Neuronal stem cell (in vitro differentiated cells): ENCODE measurements at regions not wholly inside any gene's neighbourhood (a gene's known extent, or its start where the extent isn't known, plus 50 kb on each side); places are given as distances from the start of the nearest gene placed in this dataset.
A peak's percentile ranks its signal among the peaks of the same experiment; 100 is the strongest.

ENCODE experiments used
- DNase-seq: peaks from one replicate; pipeline ENCODE4 v3.0.0-alpha.2; 2013; ENCODE audit warnings: low spot score
- H2AFZ ChIP-seq: one replicate; pipeline ENCODE4 v1.6.1; 2013; ENCODE audit warnings: mild to moderate bottlenecking, low read length, inconsistent platforms
- H2AK5ac ChIP-seq: 2 replicates; pipeline ENCODE4 v1.6.1; 2013; ENCODE audit warnings: low read depth, mild to moderate bottlenecking, inconsistent platforms, low read length, moderate library complexity, mixed read lengths
- H2BK120ac ChIP-seq: 2 replicates; pipeline ENCODE4 v1.6.1; 2013; ENCODE audit warnings: low read depth, mild to moderate bottlenecking, inconsistent platforms, low read length, moderate library complexity, mixed read lengths
- H2BK12ac ChIP-seq: one replicate; pipeline ENCODE4 v1.6.1; 2013; ENCODE audit warnings: low read length, inconsistent platforms
- H2BK15ac ChIP-seq: 2 replicates; pipeline ENCODE4 v1.6.1; 2013; ENCODE audit warnings: mild to moderate bottlenecking, low read length, inconsistent platforms, mixed read lengths
- H2BK5ac ChIP-seq: one replicate; pipeline ENCODE4 v1.6.1; 2013; ENCODE audit warnings: inconsistent platforms, mild to moderate bottlenecking, low read length, moderate library complexity
- H3K14ac ChIP-seq: one replicate; pipeline ENCODE4 v1.6.1; 2013; ENCODE audit warnings: low read length, inconsistent platforms
- H3K18ac ChIP-seq: 2 replicates; pipeline ENCODE4 v1.6.1; 2013; ENCODE audit warnings: low read length, inconsistent platforms
- H3K23ac ChIP-seq: 2 replicates; pipeline ENCODE4 v1.6.1; 2013; ENCODE audit warnings: low read depth, mild to moderate bottlenecking, mixed read lengths, low read length, inconsistent platforms; ENCODE audit not compliant: poor library complexity
- H3K27ac ChIP-seq: replicated peaks from 3 replicates; pipeline ENCODE4 v1.5.1; 2013; ENCODE audit warnings: low read length, inconsistent platforms
- H3K27me3 ChIP-seq, 3 experiments: 2 replicates each; pipeline ENCODE4 v1.6.1; 2013; ENCODE audit warnings: low read length in 3 of 3, mild to moderate bottlenecking in 2 of 3, inconsistent platforms in 1 of 3, low read depth in 1 of 3, mixed read lengths in 1 of 3, moderate library complexity in 1 of 3; ENCODE audit not compliant: control insufficient read depth in 3 of 3, insufficient read depth in 3 of 3
- H3K36me3 ChIP-seq, 2 donors: replicated peaks in 1 of 2; 2 replicates each; pipeline ENCODE4 v1.6.1; 2013; ENCODE audit warnings: low read length in 2 of 2; ENCODE audit not compliant: control insufficient read depth in 2 of 2, insufficient read depth in 2 of 2
- H3K4ac ChIP-seq: 2 replicates; pipeline ENCODE4 v1.6.1; 2013; ENCODE audit warnings: inconsistent platforms, mild to moderate bottlenecking, low read length, moderate library complexity
- H3K4me1 ChIP-seq, 2 donors: 1 replicate in 1 of 2; 2 replicates in 1 of 2; pipeline ENCODE4 v1.6.1; 2013; ENCODE audit warnings: low read length in 2 of 2, low read depth in 1 of 2; ENCODE audit not compliant: control insufficient read depth in 2 of 2, insufficient read depth in 1 of 2
- H3K4me2 ChIP-seq: one replicate; pipeline ENCODE4 v1.6.1; 2013; ENCODE audit warnings: mild to moderate bottlenecking, low read length, inconsistent platforms; ENCODE audit not compliant: insufficient read depth, poor library complexity, severe bottlenecking
- H3K4me3 ChIP-seq, 2 donors: 2 replicates each; pipeline ENCODE4 v1.5.1; 2013; ENCODE audit warnings: low read length in 2 of 2, mild to moderate bottlenecking in 2 of 2, inconsistent platforms in 1 of 2, moderate library complexity in 1 of 2
- H3K79me1 ChIP-seq: one replicate; pipeline ENCODE4 v1.6.1; 2013; ENCODE audit warnings: low read depth, mild to moderate bottlenecking, inconsistent platforms, low read length, moderate library complexity
- H3K9ac ChIP-seq: one replicate; pipeline ENCODE4 v1.6.1; 2013; ENCODE audit warnings: mild to moderate bottlenecking, low read depth, low read length, inconsistent platforms; ENCODE audit not compliant: poor library complexity
- H3K9me3 ChIP-seq, 2 donors: replicated peaks in 1 of 2; 2 replicates each; pipeline versions ENCODE3 to v1.6.1; 2013; ENCODE audit warnings: low read length in 2 of 2, mild to moderate bottlenecking in 2 of 2, inconsistent platforms in 1 of 2, low read depth in 1 of 2, mixed read lengths in 1 of 2, moderate library complexity in 1 of 2; ENCODE audit not compliant: control insufficient read depth in 2 of 2, insufficient read depth in 1 of 2
- H4K8ac ChIP-seq: one replicate; pipeline ENCODE4 v1.6.1; 2013; ENCODE audit warnings: low read depth, mild to moderate bottlenecking, inconsistent platforms, low read length, moderate library complexity
- H4K91ac ChIP-seq: one replicate; pipeline ENCODE4 v1.6.1; 2013; ENCODE audit warnings: low read length, low read depth, mild to moderate bottlenecking, inconsistent platforms; ENCODE audit not compliant: poor library complexity
- WGBS, 2 donors: extraction: QIAGEN DNeasy Blood & Tissue Kit; methylation state at CpG; one replicate each; pipeline ENCODE4 v1.1.7; 2013; ENCODE audit warnings: missing lambda C conversion rate in 2 of 2, mixed read lengths in 1 of 2; ENCODE audit not compliant: insufficient read length in 2 of 2, insufficient replicate concordance in 1 of 2; ENCODE audit errors: extremely low coverage in 2 of 2; 5-methylcytosine and 5-hydroxymethylcytosine counted together

- H4K91ac ChIP-seq: no peak overlapping the region
- H2BK5ac ChIP-seq: no peak overlapping the region
- no peak overlapping the region for H2AFZ ChIP-seq
- H3K36me3 ChIP-seq: no peaks in the 10 kb centered on the region
- no peak overlapping the region for H3K4ac ChIP-seq
- H4K8ac ChIP-seq: no peak overlapping the region
- H3K27ac ChIP-seq: no peak overlapping the region
- no peaks in the 10 kb centered on the region for H3K27me3 ChIP-seq
- no peak overlapping the region for H2BK120ac ChIP-seq
- H3K9me3 ChIP-seq: no peaks in the 10 kb centered on the region
- H2AK5ac ChIP-seq: peak overlapping the region; percentile 41
- no peaks in the 10 kb centered on the region for H3K4me1 ChIP-seq
- H3K4me2 ChIP-seq: no peak overlapping the region
- H3K79me1 ChIP-seq: no peaks in the 10 kb centered on the region
- no peak overlapping the region for H2BK15ac ChIP-seq
- no peak for DNase-seq
- H2BK12ac ChIP-seq: no peak overlapping the region
- WGBS, 2 donors: no CpG with 5 or more reads among the region's 10 CpGs
- H3K14ac ChIP-seq: no peak overlapping the region
- H3K4me3 ChIP-seq: no peak overlapping the region
- H3K9ac ChIP-seq: no peak overlapping the region
- H3K18ac ChIP-seq: peak overlapping the region; percentile 52
- H3K23ac ChIP-seq: peak overlapping the region; percentile 68
Observed at GRCh38 chr7:98541101-98541500, 76.0 kb upstream of the NPTX2 start.

GRCh38 chr7:98539865-98540264 lies 77.2 kb upstream of the NPTX2 start:
- no peak overlapping the region for H3K23ac ChIP-seq
- no peak overlapping the region for H3K4me2 ChIP-seq
- no peak overlapping the region for H2AK5ac ChIP-seq
- no peaks in the 10 kb centered on the region for H3K27me3 ChIP-seq
- H2BK5ac ChIP-seq: no peak overlapping the region
- no peaks in the 10 kb centered on the region for H3K36me3 ChIP-seq
- no peak for DNase-seq
- H3K79me1 ChIP-seq: no peaks in the 10 kb centered on the region
- H2AFZ ChIP-seq: no peak overlapping the region
- H3K4me3 ChIP-seq: no peak overlapping the region
- H2BK15ac ChIP-seq: no peak overlapping the region
- H3K27ac ChIP-seq: no peak overlapping the region
- H3K18ac ChIP-seq: no peak overlapping the region
- H2BK120ac ChIP-seq: no peak overlapping the region
- H3K14ac ChIP-seq: no peak overlapping the region
- H2BK12ac ChIP-seq: no peak overlapping the region
- H3K4me1 ChIP-seq: no peaks in the 10 kb centered on the region
- H4K8ac ChIP-seq: no peak overlapping the region
- no peak overlapping the region for H3K4ac ChIP-seq
- no peak overlapping the region for H4K91ac ChIP-seq
- no peak overlapping the region for H3K9ac ChIP-seq
- H3K9me3 ChIP-seq: no peaks in the 10 kb centered on the region
- no CpG with 5 or more reads among the region's 1 CpG for WGBS, 2 donors

DNA sequence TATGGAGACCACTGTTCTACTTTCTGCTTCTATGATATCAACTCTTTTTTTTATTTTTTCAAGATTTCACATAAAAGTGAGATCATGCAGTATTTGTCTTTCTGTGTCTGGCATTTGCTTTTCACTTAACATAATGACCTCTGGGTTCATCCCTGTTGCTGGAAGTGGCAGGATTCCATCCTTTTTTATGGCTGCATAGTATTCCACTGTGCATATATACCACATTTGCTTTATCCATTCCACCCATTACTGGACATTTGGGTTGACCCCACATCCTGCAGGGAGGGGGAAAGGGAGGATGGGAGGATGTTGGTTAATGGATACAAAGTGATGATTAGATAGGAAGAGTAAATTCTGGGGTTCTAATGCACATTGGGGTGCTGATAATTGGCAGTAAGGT lies 80.3 kb upstream of the NPTX2 start:
- Histone ChIP-seq H3K4me3 (no peak overlapping the region), H3K4me1 (no peaks in the 10 kb centered on the region), H4K91ac (no peak overlapping the region), H3K9me3 (no peaks in the 10 kb centered on the region), H2BK12ac (no peak overlapping the region), H3K14ac (no peak overlapping the region), H3K79me1 (no peaks in the 10 kb centered on the region), H4K8ac (no peak overlapping the region), H2AFZ (no peak overlapping the region), H3K27me3 (no peaks in the 10 kb centered on the region), H3K23ac (no peak overlapping the region), H3K9ac (no peak overlapping the region), H2BK5ac (no peak overlapping the region), H2BK120ac (no peak overlapping the region), H3K18ac (no peak overlapping the region), H3K36me3 (no peaks in the 10 kb centered on the region), H3K4me2 (no peak overlapping the region), H2BK15ac (no peak overlapping the region), H3K4ac (no peak overlapping the region), H3K27ac (no peak overlapping the region), H2AK5ac (no peak overlapping the region)
- DNase-seq: no peak

- WGBS, 2 donors: no CpG with 5 or more reads among the region's 7 CpGs
- H3K23ac ChIP-seq: no peak overlapping the region
- H4K91ac ChIP-seq: no peak overlapping the region
- H3K9me3 ChIP-seq: peaks cover 0 to 2% of the 10 kb centered on the region in 2 donors
- H4K8ac ChIP-seq: no peak overlapping the region
- H2BK12ac ChIP-seq: no peak overlapping the region
- DNase-seq: no peak
- no peak overlapping the region for H2AK5ac ChIP-seq
- no peak overlapping the region for H3K18ac ChIP-seq
- H3K9ac ChIP-seq: no peak overlapping the region
- no peaks in the 10 kb centered on the region for H3K4me1 ChIP-seq
- no peak overlapping the region for H3K4me2 ChIP-seq
- H2AFZ ChIP-seq: no peak overlapping the region
- H2BK15ac ChIP-seq: no peak overlapping the region
- no peak overlapping the region for H2BK120ac ChIP-seq
- no peaks in the 10 kb centered on the region for H3K36me3 ChIP-seq
- H3K4me3 ChIP-seq: peak overlapping the region in 1 of 2 donors; percentile 26
- H3K4ac ChIP-seq: no peak overlapping the region
- H3K79me1 ChIP-seq: no peaks in the 10 kb centered on the region
- no peak overlapping the region for H3K27ac ChIP-seq
- H2BK5ac ChIP-seq: no peak overlapping the region
- no peak overlapping the region for H3K14ac ChIP-seq
- no peaks in the 10 kb centered on the region for H3K27me3 ChIP-seq
Observed at GRCh38 chr7:98534493-98534892, 82.6 kb upstream of the NPTX2 start.
